ENCODE measurements at regions not wholly inside any gene's neighbourhood (a gene's known extent, or its start where the extent isn't known, plus 50 kb on each side); places are given as distances from the start of the nearest gene placed in this dataset.
"Not testable (repeated sequence)": the region's sequence is repeated elsewhere in the genome, so short reads cannot be mapped to it uniquely, and the experiment has no call there.

DNA sequence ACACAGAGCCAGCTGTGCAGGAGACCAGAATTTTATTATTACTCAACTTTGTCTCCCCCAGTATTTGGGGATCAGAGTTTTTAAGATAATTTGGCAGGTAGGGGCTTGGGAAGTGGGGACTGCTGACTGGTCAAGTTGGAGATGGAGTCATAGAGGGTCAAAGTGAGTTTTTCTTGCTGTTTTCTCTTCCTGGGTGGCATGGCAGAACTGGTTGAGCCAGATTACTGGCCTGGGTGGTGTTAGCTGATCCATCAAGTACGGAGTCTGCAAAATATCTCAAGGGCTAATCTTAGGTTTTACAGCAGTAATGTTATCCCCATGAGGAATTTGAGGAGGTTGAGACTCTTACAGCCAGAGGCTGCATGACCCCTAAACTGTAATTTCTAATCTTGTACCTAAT lies 153.5 kb downstream of the OR4C45 start:
- Mint-ChIP-seq H3K4me1 (no peaks in the 10 kb centered on the region), H3K9me3 (peaks cover 11 to 14% of the 10 kb centered on the region in 2 donors), H3K27me3 (no peaks in the 10 kb centered on the region), H3K4me3 (no peak overlapping the region), H3K27ac (no peak overlapping the region), H3K36me3 (no peaks in the 10 kb centered on the region)
- ATAC-seq (replicated peaks), result no peak
- no peak for DNase-seq

DNA sequence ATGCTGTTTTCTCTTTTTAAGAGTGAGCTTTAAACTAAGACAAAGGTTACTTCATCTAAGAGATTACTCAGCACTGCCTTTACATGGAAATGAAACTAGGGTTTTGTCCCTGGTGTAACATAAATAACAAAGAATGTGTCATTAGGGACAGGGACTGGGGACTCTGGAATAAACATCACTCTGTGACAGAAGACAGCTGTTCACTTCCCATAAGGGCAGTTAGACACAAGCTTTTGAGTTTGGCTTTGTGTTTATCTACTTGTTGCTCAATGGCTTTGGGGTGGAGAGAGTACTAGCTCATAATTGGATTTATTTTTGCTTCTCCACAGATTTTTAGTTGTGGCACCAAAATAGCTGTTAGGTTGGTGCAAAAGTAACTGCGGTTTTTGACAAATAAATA lies 154.5 kb downstream of the OR4C45 start:
- ATAC-seq (replicated peaks) (no peak), DNase-seq (no peak)
- no peaks in the 10 kb centered on the region for H3K36me3 Mint-ChIP-seq
- no peak overlapping the region for H3K4me3 Mint-ChIP-seq
- H3K9me3 Mint-ChIP-seq, result peaks cover 10 to 14% of the 10 kb centered on the region in 2 donors
- H3K4me1 Mint-ChIP-seq, result no peaks in the 10 kb centered on the region
- H3K27ac Mint-ChIP-seq, result no peak overlapping the region
- H3K27me3 Mint-ChIP-seq, result no peaks in the 10 kb centered on the region

DNA sequence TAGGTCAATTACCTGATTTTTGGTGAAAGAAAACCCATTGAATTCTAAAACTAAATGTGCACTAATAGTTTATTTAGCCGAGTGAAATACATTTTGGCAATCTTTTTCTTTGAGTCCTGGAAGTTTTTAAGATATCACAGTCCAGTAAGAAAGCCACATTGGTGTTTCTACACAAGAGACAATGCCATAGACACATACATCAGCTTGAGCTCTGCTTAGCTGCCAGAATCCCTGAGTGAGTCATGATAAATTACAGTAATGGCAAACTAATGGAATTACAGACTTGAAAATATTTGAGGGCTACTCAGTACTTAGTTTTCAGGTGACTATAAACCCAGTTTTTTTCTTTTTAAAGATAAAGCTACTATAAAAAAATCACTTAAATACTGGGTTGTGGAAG lies 155.4 kb downstream of the OR4C45 start:
- Mint-ChIP-seq H3K9me3 (peaks cover 13 to 14% of the 10 kb centered on the region in 2 donors), H3K27ac (no peak overlapping the region), H3K27me3 (no peaks in the 10 kb centered on the region), H3K4me3 (no peak overlapping the region), H3K36me3 (no peaks in the 10 kb centered on the region), H3K4me1 (no peaks in the 10 kb centered on the region)
- ATAC-seq (replicated peaks), result no peak
- no peak for DNase-seq

DNA sequence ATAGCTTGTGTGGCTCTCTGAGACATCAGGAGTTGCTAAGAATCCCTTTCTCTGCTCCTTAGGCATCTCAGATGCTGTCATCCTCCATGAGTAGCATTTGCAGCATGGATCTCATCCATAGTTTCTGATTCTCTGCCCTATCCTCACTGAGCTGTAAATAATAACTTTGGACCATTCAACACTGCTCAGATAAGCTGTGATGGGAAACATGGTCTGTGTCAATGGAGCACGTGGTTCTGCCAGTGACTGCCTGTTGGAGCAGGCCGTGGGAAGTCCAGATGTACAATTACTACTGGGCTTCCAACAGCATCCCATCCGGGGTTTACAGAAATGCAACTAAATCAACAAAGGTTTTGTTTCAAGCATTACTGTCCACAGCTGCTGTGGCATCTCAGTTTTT lies 160.1 kb downstream of the OR4C45 start:
- no peak overlapping the region for H3K27ac Mint-ChIP-seq
- DNase-seq (no peak), ATAC-seq (replicated peaks) (no peak)
- no peaks in the 10 kb centered on the region for H3K4me1 Mint-ChIP-seq
- H3K36me3 Mint-ChIP-seq, result no peaks in the 10 kb centered on the region
- peaks cover 9 to 13% of the 10 kb centered on the region in 2 donors for H3K9me3 Mint-ChIP-seq
- H3K27me3 Mint-ChIP-seq, result no peaks in the 10 kb centered on the region
- no peak overlapping the region for H3K4me3 Mint-ChIP-seq

DNA sequence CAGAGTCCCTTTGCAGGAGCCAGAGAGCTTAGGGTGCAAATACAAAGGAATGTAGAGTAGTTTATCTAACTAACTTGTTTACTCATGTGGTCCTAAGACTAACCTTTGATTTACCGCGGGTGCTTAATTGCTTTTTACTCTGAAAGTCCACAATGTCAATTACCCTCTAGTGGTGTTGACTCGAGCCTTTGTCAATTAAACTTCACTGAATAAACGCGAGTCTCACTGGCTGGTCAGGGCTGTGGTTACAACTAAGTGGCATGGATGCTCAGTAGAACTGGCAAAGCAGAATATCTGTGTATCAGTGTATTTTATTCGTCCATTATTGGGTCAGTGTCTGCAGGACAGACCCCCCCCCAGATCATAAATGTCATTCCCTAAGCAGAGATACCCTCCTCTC lies 181.7 kb downstream of the OR4C45 start:
- no peak overlapping the region for H3K27ac Mint-ChIP-seq
- DNase-seq, result no peak
- ATAC-seq (replicated peaks), result no peak
- H3K4me3 Mint-ChIP-seq, result no peak overlapping the region
- no peaks in the 10 kb centered on the region for H3K36me3 Mint-ChIP-seq
- H3K9me3 Mint-ChIP-seq, result peaks cover 16 to 20% of the 10 kb centered on the region in 2 donors
- H3K27me3 Mint-ChIP-seq, result no peaks in the 10 kb centered on the region
- no peaks in the 10 kb centered on the region for H3K4me1 Mint-ChIP-seq

DNA sequence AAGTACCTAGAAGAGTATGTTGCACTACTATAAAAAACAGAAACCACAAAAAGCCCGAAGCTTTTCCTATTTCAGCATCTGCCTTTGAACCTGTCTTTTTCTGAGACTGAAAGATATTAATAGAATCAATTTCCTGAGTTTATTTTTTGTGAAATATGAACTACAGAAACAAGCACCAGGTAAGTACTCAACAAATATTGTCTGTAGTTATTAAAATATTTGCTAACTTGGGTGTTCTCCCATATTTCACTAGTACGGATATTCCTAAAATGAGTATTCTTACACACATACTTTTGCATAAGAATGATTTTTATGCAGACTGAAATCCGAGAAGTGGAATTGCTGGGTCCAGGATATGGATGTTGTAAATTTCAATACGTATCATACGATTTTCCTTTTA lies 188.0 kb downstream of the OR4C45 start:
- H3K4me3 Mint-ChIP-seq, result no peak overlapping the region
- H3K27me3 Mint-ChIP-seq, result no peaks in the 10 kb centered on the region
- peaks cover 0 to 9% of the 10 kb centered on the region in 2 donors for H3K9me3 Mint-ChIP-seq
- H3K4me1 Mint-ChIP-seq, result no peaks in the 10 kb centered on the region
- ATAC-seq (replicated peaks) (no peak), DNase-seq (no peak)
- no peaks in the 10 kb centered on the region for H3K36me3 Mint-ChIP-seq
- no peak overlapping the region for H3K27ac Mint-ChIP-seq

DNA sequence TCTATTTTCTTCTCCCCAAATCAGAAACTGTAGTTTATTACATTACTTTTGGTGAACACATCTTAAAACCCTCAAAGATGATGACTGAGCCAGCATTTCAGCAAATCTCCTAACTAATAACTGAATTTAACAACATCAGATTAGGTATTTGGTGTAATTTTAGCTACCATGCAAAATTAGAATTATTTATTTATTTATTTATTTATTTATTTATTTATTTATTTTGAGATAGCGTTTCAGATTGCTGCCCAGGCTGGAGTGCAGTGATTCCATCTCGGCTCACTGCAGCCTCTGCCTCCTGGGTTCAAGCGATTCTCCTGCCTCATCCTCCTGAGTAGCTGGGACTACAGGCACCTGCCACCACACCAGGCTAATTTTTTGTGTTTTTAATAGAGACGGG lies 205.7 kb downstream of the OR4C45 start:
- H3K4me3 Mint-ChIP-seq; H3K36me3 Mint-ChIP-seq; H3K4me1 Mint-ChIP-seq; ATAC-seq (replicated peaks); DNase-seq; H3K9me3 Mint-ChIP-seq; H3K27ac Mint-ChIP-seq; H3K27me3 Mint-ChIP-seq: not testable (repeated sequence)

DNA sequence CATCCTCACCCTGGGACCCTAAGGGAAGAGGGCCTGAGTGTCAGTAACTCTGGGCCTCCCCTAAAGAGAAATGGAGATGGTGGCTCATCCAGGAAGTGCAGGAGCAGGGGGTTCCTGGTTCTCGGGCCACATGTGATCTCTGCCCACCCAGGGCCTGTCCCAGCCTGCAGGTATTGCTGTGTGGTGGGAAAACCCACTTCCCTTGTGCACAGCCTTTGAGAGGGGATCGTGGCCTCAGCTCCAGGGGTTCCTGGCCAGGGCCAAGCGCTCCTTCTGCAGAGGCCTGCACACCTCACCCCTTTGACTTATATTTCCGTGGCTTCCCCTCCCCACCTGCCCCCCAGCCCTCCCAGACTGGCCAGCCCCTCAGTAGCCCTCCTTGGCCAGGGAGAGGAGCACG lies 213.5 kb downstream of the OR4C45 start:
- Mint-ChIP-seq H3K36me3 (peaks cover 0 to 2% of the 10 kb centered on the region in 2 donors), H3K9me3 (peaks cover 7 to 15% of the 10 kb centered on the region in 2 donors), H3K27me3 (no peaks in the 10 kb centered on the region), H3K4me1 (no peaks in the 10 kb centered on the region), H3K4me3 (no peak overlapping the region), H3K27ac (no peak overlapping the region)
- ATAC-seq (replicated peaks), result no peak
- DNase-seq, result no peak

DNA sequence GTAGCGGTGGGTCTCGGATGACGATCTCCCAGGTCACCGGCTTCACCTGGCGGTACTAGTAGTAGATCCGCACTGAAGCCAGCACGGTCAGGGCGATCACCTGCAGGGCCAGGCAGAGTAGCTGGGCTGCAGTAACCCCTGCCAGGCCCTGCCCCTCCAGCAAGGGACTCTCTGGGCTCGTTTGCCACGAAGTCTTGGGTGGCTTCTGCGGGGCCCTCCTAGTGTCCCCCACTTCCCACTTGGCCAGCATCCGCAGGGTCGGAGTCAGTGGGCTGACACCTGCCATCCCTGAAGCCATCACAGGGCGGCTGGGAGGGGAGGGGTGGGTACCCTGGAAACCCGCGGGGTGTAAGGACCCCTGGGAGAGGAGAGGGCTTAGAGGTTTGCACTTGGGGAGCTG lies 214.0 kb downstream of the OR4C45 start:
- peaks cover 8 to 15% of the 10 kb centered on the region in 2 donors for H3K9me3 Mint-ChIP-seq
- H3K36me3 Mint-ChIP-seq, result peaks cover 0 to 2% of the 10 kb centered on the region in 2 donors
- DNase-seq, result no peak
- no peak for ATAC-seq (replicated peaks)
- no peaks in the 10 kb centered on the region for H3K4me1 Mint-ChIP-seq
- no peak overlapping the region for H3K4me3 Mint-ChIP-seq
- H3K27me3 Mint-ChIP-seq, result no peaks in the 10 kb centered on the region
- H3K27ac Mint-ChIP-seq, result no peak overlapping the region

DNA sequence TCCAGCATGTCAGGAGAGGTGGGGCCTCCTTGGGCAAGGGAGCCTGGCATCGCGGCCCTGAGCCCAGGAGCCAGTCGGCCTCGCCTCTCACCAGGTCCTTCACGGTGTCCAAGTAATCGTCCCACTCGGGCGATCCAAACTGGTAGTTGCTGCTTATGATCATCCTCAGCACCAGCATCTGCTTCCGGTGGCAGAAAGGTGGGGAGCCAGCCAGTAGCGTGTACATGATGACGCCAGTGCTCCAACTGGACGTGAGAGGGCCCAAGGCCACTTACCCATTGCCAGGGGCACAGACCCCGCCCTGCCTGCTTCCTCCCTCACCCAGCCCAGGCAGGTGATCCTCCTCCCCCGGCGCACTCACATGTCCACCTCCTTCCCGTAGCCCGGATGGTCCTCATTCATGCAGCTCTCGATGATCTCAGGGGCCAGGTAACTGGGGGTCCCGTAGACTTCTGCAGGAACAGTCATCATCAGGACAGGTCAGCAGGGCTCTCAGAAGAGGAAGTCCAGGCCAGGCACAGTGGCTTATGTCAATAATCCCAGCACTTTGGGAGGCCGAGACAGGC lies 214.7 kb downstream of the OR4C45 start:
- Mint-ChIP-seq H3K27me3 (no peaks in the 10 kb centered on the region), H3K4me1 (no peaks in the 10 kb centered on the region)
- no peak for ATAC-seq (replicated peaks)

DNA sequence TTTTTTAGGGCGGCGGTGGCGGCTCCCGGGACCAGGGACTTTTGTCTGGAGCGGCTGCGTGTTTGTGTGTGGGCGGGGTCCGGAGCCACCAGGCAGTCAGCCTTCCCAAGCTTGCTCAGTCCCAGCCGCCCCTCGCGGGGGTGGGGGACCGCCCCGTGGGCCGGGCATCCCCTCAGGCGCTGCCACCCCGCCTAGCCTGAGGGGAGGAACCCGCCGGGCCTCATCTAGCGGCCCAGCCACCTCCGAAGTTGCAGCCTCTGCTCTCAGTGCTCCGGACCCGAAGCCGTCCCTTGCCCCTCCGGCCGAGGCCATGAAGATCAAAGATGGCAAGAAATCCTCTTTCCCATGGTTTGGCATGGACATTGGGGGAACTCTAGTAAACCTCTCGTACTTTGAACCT lies 235.2 kb downstream of the OR4C45 start:
- Mint-ChIP-seq H3K27me3 (no peaks in the 10 kb centered on the region), H3K9me3 (peaks cover 8 to 12% of the 10 kb centered on the region in 2 donors), H3K36me3 (no peaks in the 10 kb centered on the region), H3K27ac (no peak overlapping the region), H3K4me3 (no peak overlapping the region), H3K4me1 (no peaks in the 10 kb centered on the region)
- ATAC-seq (replicated peaks), result no peak
- no peak for DNase-seq

More for the DNA sequence above, 214.7 kb downstream of the OR4C45 start:
- Mint-ChIP-seq H3K27ac (no peak overlapping the region), H3K36me3 (peaks cover 0 to 2% of the 10 kb centered on the region in 2 donors), H3K4me3 (no peak overlapping the region), H3K9me3 (peaks cover 8 to 15% of the 10 kb centered on the region in 2 donors)
- no peak for DNase-seq

DNA sequence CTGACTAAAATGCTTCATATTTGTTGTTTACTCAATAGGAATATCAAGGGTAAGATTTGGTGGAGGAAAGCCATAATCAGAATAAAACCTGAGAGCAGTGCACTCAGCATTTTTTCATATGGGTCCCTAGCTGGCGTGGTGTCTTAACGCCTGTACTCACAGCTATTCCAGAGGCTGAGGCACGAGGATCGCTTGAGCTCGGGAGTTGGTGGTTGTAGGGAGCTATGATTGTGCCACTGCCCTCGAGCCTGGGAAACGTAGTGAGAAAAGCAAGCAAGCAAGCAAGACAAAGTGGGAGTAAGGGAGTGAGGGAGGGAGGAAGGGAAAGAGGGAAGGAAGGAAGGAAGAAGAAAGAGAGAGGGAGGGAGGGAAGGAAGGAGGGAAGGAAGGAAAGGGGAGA lies 242.5 kb downstream of the OR4C45 start:
- Mint-ChIP-seq H3K9me3 (peaks cover 14% of the 10 kb centered on the region in 2 donors), H3K36me3 (no peaks in the 10 kb centered on the region), H3K4me3 (no peak overlapping the region)

DNA sequence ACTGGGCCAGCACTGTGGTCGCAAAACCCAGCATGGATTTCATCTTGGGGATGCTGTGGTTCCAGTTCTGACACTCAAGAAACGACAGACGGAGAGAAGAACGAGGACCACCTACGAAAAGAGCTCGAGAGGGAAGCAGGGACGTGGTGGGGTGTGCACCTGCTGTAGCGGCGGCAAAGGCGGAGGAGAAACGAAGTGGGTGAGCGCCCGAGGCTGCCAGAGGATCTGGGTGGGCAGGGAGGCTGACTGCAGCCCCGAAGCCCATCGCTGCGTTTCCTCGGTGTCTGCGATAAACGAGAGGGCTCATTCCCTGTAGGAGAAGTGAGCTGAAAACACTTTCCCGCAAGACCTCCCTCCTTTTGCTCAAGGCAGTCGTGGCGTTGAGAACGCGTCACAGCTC lies 246.1 kb downstream of the OR4C45 start:
- Mint-ChIP-seq H3K9me3 (peaks cover 14 to 22% of the 10 kb centered on the region in 2 donors), H3K36me3 (no peaks in the 10 kb centered on the region), H3K27ac (no peak overlapping the region), H3K4me1 (no peaks in the 10 kb centered on the region), H3K4me3 (no peak overlapping the region), H3K27me3 (no peaks in the 10 kb centered on the region)
- DNase-seq, result no peak
- ATAC-seq (replicated peaks), result no peak

More for the DNA sequence above, 242.5 kb downstream of the OR4C45 start:
- no peaks in the 10 kb centered on the region for H3K4me1 Mint-ChIP-seq
- DNase-seq (no peak), ATAC-seq (replicated peaks) (no peak)
- no peak overlapping the region for H3K27ac Mint-ChIP-seq
- H3K27me3 Mint-ChIP-seq, result no peaks in the 10 kb centered on the region

DNA sequence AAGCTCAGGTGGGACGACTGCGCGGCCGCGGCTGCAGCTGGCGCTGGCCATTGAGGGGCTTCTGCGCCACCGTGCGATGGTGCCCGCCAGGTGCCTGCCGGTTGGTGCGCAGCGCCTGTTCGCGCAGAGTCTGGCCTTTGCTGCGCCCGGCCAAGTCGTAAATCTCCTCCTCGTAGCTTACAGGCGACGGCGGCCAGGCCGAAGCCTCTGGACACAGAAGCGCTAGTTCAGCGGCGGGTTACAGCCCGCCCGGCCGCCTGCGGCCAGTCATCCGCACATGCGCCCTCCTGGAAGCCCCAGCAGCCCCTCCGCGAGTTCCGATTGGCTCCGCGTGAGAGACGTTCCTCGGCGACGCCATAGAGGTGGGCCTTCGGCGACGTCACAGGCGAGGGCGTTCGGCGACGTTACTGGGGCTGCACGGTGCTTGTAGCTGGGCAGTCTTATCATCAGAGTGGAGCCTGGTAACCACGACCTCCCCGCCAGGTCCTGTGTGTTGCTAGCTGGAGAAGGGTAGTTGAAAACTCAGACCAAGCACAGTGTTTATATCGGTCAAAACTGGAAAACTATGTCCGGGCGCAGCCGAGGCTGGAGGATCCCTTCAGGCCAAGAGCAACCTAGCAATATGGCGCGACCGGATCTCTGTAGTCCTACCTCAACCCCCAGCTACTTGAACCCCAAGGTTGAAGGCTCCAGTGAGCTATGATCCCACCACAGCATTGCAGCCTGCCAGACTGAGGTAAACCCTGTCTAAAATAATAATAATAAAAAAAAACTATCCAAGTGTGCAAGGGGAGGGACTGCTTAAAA lies 265.7 kb downstream of the OR4C45 start:
- ATAC-seq (replicated peaks) (no peak), DNase-seq (no peak)
- Mint-ChIP-seq H3K27ac (no peak overlapping the region), H3K36me3 (no peaks in the 10 kb centered on the region), H3K4me1 (no peaks in the 10 kb centered on the region), H3K9me3 (peaks cover 4 to 9% of the 10 kb centered on the region in 2 donors), H3K4me3 (no peak overlapping the region), H3K27me3 (no peaks in the 10 kb centered on the region)

DNA sequence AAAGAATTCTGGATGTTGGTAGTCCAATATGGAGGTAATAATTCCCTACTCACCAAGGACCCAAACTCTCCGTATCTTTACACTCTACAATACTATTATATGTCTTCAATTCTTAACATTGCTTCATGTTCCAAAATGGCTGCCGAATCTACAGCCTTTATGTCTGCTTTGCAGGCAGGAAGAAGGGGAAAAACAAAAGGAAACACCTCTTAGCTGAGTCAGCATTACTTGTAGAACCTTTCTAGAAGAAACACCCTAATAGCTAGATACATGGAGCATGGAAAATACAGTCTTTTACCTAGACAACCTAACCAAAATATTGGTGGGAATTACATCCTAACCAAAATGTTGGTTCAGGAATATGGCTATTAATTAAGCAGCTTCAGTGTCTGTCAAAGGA lies 298.0 kb downstream of the OR4C45 start:
- not testable (repeated sequence) for DNase-seq; H3K27ac Mint-ChIP-seq; H3K27me3 Mint-ChIP-seq; H3K36me3 Mint-ChIP-seq; H3K4me1 Mint-ChIP-seq; ATAC-seq (replicated peaks); H3K4me3 Mint-ChIP-seq
- H3K9me3 Mint-ChIP-seq, result peaks cover 18 to 27% of the 10 kb centered on the region in 2 donors
